ENCODE measurements at regions not wholly inside any gene's neighbourhood (a gene's known extent, or its start where the extent isn't known, plus 50 kb on each side); places are given as distances from the start of the nearest gene placed in this dataset.
"Not testable (repeated sequence)": the region's sequence is repeated elsewhere in the genome, so short reads cannot be mapped to it uniquely, and the experiment has no call there.

- DNase-seq (ENCODE audit: low read depth) = no peak
Measured at GRCh38 chrX:121455890-121456289, 408.5 kb downstream of the GLUD2 start.

DNA sequence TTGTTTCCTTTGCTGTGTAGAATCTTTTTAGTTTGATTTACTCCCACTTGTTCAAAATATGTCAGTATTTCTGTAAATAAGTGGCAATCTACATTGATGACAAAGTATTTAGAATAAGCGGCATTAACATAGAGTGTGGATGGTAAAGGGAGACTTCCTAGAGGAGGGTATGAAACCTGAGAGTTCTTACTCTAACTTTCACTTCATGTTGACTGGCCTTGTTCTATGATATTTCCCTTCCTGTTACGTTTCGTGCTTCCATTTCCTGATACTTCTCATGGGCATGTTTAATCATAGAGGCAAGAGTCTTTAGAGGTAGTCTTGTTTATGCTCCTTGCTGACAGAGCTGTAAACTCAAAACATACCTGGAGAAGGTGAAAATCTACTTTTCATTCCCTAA is 408.9 kb downstream of the GLUD2 start:
- DNase-seq (ENCODE audit: low read depth) = no peak

DNA sequence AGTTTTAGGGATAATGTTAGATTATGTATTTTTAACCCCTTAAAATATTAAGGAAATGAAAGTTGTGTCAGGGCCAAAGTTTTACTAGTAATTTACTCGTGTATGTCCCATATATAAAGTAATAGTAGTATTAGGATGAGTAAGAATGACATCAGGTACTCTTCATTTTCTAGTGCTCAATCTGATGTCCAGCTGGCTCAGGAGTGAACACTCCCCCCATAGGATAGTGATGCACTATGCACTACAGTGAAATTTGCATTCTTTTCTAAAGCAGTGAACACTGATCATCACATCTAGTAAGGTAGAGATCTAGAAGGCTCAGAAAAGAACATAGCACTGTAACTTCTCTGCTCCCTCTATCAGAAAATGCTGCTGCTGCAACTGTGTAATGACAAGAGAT is 409.7 kb downstream of the GLUD2 start:
- DNase-seq (ENCODE audit: low read depth) = no peak

DNA sequence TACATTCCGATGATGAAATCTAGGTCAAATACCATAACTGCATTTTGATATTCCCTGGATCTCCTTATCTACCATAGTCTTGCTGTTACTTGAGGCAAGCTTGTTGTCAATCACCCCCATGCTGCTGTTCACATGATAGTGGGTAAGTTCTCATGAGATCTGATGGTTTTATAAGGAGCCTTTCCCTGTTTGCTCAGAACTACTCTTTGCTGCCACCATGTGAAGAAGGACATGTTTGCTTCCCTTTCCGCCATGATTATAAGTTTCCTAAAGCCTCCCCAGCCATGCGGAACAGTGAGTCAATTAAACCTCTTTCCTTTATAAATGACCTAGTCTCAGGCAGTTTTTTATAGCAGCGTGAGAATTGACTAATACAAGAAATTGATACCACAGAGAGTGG is 432.0 kb downstream of the GLUD2 start:
- DNase-seq (ENCODE audit: low read depth) = no peak

DNA sequence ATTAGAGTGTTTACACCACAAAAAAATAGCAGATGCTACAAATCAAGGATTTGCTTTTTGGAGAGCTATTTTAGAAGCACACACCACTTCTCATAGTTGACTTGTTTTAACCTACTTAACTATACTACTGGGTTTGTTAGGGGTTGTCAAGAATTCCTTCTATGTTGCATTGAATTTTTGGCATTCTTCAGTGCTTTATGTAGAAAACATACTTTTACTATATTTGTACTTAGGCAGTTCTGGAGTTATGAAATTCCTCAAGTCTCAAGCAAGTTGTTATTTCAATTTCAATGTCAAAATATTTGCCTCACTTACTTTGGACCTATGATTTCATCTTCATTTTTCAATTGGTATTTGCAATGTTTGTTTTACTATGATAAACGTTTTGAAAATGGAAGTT is 449.6 kb downstream of the GLUD2 start:
- no peak for DNase-seq (ENCODE audit: low read depth)

DNA sequence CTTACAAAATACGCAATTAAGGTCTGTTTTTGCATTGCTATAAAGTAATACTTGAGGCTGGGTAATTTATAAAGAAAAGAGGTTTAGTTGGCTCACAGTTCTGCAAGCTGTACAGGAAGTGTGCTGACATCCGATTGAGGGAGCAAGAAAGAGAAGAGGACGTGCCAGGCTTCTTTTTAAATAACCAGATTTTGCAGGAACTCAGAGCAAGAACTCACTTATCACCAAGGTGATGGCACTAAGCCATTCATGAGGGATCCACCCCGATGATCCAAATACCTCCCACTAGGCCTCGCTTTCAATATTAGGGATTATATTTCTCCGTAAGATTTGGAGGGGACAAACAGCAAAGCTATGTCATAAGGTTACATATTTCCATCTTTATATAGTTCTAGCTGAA is 456.7 kb downstream of the GLUD2 start:
- no peak for DNase-seq (ENCODE audit: low read depth)

DNA sequence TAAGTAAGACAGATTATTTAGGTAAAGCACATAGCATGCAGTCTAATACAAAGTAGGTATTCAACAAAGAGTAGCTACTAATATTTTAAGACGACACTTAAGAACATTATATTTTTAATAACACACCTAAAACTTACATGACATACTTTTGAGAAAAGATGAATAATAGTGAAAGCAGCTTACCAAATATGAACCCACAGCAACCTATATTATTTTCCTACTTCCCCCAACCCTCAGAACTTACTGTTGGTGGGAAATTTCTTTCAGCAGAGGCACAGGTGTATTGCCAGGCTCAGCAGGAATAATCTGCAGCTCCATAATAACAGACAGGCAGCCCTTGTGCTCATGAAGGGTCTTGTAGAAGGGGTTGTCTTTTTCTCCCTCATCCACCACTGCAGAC is 498.9 kb downstream of the GLUD2 start:
- no peak for DNase-seq (ENCODE audit: low read depth)

DNA sequence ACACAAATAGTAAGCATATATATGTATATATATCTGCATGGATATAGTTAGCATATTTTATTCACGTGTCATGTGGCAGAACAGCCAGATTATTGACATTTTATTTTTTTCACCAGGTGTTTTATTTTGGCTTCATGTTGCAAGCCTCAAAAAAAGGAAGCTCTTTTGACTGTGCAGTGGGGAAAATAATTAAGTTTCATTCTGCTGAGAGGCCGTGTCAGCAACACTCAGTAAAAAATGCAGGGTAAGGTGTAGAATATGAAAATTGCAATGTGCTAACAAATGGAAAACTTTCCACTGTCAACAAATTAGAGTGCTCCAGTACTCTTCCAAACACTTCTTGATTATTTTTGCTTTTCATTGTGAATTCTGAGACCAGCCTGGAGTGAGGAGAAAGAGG is 511.5 kb downstream of the GLUD2 start:
- no peak for DNase-seq (ENCODE audit: low read depth)

DNA sequence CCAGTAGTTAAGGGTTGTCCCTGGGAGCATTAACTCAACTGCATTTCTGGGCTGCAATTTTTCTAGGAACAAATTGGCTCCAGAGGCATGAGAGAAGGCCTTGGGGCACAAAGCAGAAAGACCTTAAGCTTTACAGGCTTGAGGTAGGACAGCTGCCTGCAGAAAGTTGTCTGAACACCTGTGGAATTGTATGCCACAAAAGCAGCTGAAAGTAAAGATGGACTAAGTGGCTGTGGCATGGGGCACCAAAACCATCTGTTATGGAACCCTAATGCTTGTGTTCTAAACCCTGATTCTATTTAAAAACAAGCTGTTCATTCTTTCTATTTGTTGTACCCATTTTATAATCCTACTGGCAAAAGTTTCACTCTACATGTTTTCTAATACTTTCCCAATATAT is 515.2 kb downstream of the GLUD2 start:
- no peak for DNase-seq (ENCODE audit: low read depth)

GRCh38 chrX:121569609-121570008 is 522.2 kb downstream of the GLUD2 start:
- DNase-seq (ENCODE audit: low read depth) = no peak

DNA sequence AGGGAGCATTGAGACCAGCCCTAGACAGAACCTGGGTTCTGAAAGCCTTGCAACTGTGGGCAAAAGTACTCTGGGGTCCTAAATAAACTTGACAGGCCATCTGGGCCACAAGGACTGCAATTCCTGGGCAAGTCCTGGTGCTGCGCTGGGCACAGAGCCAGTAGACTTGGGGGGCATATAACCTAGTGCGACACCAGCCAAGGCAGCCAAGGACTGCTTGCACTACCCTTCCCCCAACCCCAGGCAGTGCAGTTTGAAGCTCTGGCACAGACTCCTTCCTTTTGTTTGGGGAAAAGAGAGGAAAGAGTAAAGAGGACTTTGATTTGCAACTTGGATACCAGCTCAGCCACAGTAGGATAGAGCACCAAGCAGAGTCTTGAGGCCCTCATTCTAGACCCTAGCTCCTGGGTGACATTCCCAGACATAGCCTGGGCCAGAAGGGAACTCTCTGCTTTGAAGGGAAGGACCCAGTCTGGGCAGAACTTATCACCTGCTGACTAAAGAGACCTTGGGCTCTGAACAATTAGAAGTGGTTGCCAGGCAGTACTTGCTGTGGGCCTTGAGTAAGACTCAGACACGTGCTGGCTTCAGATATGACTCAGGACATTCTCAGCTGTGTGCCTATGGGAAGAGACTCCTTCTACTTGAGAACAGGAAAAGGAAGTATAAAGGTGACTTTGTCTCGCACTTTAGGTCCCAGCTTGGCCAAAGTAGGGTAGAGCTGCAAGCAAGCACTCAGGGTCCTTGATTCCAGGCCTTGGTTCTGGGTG is 522.8 kb downstream of the GLUD2 start:
- no peak for DNase-seq (ENCODE audit: low read depth)

DNA sequence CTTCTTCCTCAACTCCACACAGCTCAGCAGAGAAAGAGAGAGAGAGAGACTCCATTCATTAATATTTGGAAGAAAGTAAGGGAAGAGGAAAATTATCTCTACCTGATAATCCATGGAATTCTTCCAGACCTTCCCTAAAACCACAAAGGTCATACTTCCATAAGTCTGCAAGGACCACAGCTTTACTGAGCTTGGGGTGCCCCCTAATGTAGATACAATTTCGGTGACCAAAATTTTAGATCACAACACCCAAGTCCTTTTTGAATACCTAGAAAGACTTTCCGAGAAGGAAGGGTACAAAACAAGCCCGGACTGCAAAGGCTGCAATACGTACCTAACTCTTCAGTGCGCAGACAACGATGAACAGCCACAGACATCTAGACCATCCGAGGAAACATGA is 523.9 kb downstream of the GLUD2 start:
- DNase-seq (ENCODE audit: low read depth) = no peak

DNA sequence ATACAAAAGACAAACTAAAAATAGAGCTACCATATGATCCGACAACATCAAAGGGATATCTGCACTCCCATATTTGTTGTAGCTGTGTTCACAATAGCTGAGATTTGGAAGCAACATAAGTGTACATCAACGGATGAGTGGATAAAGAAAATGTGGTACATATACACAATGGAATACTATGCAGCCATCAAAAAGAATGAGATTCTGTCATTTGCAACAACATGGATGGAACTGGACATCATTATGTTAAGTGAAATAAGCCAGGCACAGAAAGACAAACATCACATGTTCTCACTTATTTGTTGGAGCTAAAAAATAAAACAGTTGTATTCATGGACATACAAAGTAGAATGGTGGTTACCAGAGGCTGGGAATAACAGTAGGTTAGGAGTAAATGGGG is 527.0 kb downstream of the GLUD2 start:
- DNase-seq (ENCODE audit: low read depth) = not testable (repeated sequence)

DNA sequence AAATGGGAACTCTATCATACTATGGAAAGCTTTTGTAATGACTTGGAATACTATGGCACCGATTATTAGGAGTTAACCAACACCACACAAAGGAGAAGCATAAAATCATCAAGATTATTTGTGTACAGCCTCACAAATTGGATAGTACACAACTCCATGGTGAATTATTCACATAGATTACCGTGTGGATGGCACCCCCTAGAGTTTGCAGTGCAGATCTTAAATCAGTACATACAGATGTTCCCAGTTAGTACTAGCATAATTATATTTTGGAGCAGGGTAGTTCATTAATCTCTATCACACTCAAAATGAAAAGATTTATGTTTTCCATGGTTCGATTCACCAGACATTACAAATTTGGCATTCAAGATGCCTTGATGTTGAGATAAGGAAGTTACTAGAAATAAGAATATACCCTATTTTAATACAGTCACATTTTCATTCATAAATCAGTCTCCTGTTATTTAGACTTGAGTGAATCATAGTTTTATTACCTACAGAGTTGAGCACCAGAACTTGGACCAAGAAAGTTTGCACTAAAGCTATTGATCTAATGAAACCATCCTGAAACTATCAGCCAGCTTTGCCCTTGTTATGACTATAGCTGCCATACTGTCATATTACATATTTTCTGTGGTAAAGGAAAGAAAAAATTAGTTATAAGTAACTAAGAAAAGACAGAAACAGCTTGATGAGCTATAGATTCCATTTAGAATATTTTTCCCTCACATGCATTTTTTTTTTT is 531.8 kb downstream of the GLUD2 start:
- DNase-seq (ENCODE audit: low read depth) = no peak

DNA sequence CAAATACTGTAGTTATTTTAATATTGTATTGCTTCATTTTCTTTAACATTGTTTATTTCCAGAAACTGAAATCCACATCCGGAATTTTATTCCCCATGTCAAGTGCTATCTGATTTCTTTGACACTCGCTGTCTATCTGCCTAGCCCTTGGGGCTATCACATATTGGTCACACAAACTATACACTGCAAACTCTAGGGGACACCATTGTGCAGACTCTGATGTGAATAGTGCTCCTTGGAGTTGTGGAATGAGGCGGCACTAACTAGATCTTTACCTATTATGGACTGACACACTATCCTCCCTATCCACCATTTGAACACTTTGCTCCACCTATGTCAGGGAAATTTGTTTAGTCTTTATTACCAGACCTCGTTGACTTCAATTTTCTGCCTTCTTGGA is 534.5 kb downstream of the GLUD2 start:
- DNase-seq (ENCODE audit: low read depth) = no peak

- no peak for DNase-seq (ENCODE audit: low read depth)
Measured at GRCh38 chrX:121585626-121586025, 538.2 kb downstream of the GLUD2 start.

GRCh38 chrX:121592884-121593283 is 545.5 kb downstream of the GLUD2 start:
- DNase-seq (ENCODE audit: low read depth) = no peak

DNA sequence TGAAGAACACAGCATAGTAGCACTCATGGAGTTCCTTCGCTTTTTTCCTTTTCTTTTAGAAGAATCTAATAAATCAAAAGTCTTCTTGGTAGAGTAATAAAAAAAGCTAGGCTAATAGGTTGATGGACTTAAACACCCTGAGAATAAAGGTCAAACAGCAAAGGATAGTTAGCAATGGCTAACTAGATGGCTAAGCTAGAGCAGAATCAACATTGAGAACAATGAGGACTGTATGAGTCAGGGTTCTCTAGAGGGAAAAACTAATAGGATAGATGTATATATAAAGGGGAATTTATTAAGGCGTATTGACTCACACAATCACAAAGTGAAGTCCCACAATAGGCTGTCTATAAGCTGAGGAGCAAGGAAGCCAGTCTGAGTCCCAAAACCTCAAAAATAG is 550.9 kb downstream of the GLUD2 start:
- DNase-seq (ENCODE audit: low read depth) = no peak

DNA sequence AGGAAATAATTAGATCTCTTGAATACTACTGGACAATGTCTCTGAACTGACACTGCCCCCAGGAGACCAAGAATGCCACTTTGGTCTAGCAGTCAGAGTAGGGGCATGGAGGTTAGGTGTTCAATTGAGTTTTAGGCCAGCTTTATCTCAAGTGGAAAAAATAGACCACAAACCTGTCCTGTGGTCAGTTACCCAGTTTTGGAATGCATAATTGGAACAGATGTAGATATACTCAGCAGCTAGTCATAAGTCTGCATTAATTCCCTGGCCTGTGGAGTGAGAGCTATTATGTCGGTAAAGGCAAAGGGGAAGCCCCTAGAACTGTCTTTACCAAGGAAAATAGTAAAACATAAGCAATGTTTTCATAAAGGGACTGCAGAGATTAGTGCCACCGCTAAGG is 587.7 kb downstream of the GLUD2 start:
- no peak for DNase-seq (ENCODE audit: low read depth)

DNA sequence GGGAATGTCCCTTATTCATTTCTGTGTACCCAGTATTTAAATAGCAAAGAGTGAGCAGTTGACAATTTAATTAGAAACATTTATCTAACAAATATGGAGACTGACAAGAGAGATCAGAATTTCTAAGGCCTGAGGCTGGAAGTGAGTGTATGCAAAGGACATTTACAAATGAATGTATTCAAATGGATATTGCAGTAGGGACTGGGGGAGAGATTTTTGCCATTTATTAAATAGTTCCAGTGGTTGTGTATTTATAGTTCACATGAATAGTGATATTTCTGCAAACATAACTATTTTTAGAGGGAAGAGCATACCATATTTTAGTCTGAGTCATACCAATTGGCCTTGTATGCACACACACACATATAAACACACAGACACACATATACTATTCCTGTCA is 592.4 kb downstream of the GLUD2 start:
- DNase-seq (ENCODE audit: low read depth) = no peak

DNA sequence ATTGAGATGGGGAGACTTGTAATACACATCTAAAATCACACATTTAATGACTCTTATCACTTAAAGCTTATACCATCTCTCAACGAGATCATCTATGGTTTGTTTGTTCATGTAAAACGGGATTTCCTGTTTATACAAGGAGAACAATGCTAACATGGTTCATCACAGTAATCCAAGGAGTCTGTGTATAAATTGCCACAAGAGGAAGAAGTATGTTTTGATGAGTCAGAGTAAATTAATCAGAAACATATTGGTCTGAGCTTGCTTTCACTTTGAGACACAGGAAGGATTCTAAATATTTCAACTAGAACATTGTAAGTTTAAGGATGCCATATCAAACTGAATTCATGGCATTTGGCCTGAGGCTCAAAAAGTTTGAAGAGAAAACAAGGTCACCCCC is 594.1 kb downstream of the GLUD2 start:
- DNase-seq (ENCODE audit: low read depth) = no peak

GRCh38 chrX:121642415-121642814 is 595.0 kb downstream of the GLUD2 start:
- DNase-seq (ENCODE audit: low read depth) = no peak

DNA sequence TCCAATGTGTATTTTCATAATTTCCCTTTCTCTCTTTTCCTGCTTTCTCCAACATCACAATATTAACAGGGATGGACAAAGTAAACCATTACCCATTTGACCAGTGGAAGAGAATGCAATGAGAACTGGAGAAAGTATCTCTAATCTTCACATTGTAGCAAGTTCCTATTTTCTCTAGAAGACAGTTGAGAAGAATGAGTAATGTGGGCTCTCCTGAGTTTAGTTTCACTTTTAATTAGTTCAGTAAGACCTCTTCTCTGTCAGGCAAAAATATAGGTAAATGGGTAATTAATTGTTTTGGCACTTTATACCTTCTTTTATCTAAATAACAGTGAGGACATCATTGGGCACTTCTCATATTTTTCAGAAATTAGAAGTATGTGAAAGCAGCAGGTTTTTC is 602.0 kb downstream of the GLUD2 start:
- DNase-seq (ENCODE audit: low read depth) = no peak

GRCh38 chrX:121655276-121655675 is 607.9 kb downstream of the GLUD2 start:
- DNase-seq (ENCODE audit: low read depth) = no peak
